T-helper 2 cell treated with Interferon-gamma antibody and Interleukin-4, amounts not matched to agents 100 ng/mL and 5 ng/mL, for 36 hours (primary cell): ENCODE measurements at regions not wholly inside any gene's neighbourhood (a gene's known extent, or its start where the extent isn't known, plus 50 kb on each side); places are given as distances from the start of the nearest gene placed in this dataset.
"Not testable (repeated sequence)": the region's sequence is repeated elsewhere in the genome, so short reads cannot be mapped to it uniquely, and the experiment has no call there.

Experiments
- intact Hi-C: fragments of 100-400 bp; cut with micrococcal nuclease; formaldehyde crosslinking; loops from one replicate; pipeline ENCODE4 v1.15.1; 2023

- intact Hi-C loops = no loop called here
Observed at GRCh38 chr12:91287753-91288152, 105.1 kb upstream of the DCN start.

GRCh38 chr12:91278126-91278525 is 95.5 kb upstream of the DCN start:
- intact Hi-C loops = no loop called here

GRCh38 chr12:91276509-91276908 is 93.9 kb upstream of the DCN start:
- intact Hi-C loops = no loop called here

GRCh38 chr12:91275321-91275720 is 92.7 kb upstream of the DCN start:
- intact Hi-C loops = no loop called here

- intact Hi-C loops = no loop called here
Observed at GRCh38 chr12:91274916-91275315, 92.3 kb upstream of the DCN start.

- intact Hi-C loops = no loop called here
Observed at GRCh38 chr12:91273560-91273959, 90.9 kb upstream of the DCN start.

DNA sequence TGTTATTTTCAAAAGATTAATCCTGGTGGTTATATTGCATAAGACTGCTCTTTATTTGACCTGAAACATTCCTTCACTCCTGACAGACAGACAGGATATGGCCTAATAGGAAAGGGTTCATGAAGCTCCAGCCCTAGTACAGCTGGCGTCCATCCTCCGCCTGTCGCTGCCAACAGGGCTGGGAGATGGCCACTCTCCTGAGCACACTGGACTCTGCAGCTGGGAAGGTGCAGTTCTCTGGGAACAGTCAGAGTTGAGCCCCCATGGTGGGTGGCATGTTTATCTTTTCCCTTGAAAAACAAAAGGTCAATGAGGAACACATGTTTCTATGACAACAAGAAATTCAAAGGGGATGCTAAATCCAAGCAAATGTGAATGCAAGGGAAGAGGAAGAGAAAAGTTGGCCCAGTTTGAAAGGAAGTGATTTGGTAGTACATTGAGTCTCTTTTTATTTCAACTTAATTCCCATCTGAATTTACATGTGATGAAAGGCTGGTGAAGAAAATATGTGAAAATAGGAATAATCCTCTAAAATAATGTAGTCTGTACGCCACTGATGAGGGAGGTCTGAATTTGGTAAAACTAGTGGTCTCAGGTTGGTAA is 89.9 kb upstream of the DCN start:
- intact Hi-C loops = no loop called here

GRCh38 chr12:91271185-91271584 is 88.6 kb upstream of the DCN start:
- intact Hi-C loops = no loop called here

DNA sequence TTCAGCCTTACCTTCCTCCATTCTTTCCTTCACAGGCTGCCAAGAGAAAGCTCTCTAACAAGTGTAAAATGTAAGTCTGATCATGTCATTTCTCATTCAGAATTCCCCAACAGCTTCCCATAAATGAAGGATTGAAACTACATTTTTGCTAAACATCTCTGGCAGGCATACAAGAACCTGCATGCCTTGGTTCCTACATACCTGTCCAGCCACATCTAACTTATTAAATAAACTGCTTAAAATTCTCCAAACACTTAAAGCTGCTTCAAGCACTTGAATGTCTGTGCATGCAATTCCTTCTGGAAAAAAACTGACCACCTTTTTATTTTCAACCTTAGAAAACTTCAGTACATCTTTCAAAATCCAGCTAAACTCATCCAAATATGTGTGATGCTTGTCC is 84.4 kb upstream of the DCN start:
- intact Hi-C loops = no loop called here

DNA sequence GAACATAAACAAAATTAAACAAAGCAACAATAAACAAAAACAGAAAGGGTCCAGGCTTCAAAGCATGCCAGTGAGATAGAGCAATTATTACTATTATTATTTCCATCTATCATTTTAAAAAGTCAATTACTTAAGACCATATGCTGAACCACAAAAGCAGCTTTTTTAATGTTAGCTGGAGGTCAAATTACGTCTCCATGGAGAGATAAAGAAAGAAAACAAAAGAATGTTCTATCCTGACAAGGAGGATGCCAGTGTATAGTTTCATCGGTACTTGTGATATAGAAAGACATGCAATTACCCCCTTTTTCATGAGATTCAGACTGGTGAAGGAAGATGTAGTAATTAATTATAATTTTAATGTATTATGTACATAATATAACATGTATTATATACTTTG is 81.6 kb upstream of the DCN start:
- intact Hi-C loops = no loop called here

DNA sequence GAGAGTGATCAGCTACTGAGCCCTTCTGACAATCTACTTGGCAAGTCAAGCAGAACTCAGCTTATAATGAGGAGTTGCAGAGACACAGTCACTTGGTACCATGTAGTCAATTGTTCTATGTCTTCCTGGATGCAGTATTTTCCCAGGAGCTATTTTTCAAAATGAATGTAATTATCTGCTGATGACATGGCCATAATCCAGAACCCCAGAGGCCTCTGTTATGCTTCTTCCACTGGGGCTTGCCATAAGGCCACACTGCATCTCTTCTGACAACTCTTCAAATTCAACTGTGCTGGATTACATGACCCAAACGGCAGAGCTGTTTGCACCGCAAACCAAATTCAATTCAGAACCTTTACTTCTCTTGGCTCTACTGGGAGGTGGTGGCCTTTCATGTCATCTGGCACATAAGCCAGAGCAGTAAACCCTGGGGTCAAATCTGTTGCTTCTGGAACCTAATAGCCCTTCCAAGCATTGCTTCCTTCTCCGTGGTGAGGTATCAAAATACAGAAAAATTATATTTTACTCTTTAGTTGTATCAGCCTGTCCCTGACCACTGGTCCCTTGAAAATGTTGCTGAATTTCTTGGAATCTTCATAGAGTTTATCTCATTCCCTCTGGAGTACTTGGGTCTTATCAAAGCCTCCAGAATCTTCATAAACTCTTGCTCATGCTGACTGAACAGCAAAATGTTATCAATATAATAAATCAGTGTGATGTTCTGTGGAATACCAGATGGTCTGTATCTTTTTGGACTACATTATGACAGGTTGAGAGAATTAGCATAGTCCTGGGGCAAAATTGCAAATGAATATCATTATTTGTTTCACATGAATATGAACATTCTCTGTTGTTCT is 79.4 kb upstream of the DCN start:
- intact Hi-C loops = no loop called here

DNA sequence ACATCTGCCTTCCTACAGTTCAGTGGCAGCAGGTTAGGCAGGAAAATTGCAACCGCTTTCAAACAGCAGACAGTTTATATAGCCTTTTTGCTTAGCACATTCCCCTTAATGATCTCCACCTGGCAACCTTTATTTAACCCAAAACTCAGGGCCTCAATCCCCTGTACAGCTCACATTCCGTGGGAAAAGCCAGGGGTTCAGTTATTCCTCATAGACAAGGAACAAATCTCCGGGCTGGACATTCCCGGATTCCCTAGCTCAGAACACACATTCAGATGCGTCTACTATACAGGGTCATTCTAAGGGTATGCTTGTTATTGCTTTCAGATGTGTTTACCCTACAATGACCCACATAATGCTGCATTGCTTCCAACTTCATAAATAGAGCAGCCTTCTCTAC is 73.8 kb upstream of the DCN start:
- intact Hi-C loops = no loop called here

DNA sequence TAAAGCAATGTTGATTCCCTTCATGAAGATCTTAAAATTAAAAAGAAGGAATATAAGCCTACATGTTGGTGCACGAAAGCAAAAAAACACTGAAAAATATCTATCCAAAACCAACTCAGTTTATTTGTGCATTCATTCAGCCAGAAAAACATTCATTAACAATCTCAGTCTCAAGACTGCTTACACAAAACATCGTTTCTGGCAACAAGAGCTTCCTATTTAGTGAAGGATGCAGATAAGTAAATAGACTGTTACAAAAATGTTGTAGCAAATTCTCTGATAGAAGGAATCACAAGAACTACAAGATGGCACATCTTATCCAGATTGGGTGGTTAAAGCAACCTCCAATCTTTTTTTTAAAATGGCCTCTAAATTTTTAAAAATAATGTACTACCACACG is 69.7 kb upstream of the DCN start:
- intact Hi-C loops = no loop called here

- intact Hi-C loops = no loop called here
Observed at GRCh38 chr12:91250273-91250665, 67.7 kb upstream of the DCN start.

- intact Hi-C loops = no loop called here
Observed at GRCh38 chr12:91249518-91250272, 67.1 kb upstream of the DCN start.

GRCh38 chr12:91249054-91249453 is 66.4 kb upstream of the DCN start:
- intact Hi-C loops = no loop called here

GRCh38 chr12:91243177-91243576 is 60.6 kb upstream of the DCN start:
- intact Hi-C loops = not testable (repeated sequence)

DNA sequence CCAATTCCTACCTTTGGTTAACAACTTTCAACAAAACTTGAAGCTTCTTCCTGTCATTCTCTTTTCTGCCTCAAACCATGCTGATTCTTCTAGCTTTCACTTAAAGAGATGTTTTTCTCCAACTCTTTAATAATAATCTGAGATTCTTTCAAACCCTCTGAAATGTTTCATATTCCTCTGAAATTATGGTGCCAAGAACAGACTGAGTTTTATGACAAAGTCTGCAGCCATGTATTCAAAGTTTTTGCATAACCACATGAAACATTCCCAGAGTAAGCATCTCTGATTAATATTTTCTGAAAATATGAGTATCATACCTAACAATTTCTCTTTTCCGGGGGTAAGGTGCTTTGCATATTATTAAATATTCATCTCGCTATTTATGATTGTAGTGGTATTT is 59.1 kb upstream of the DCN start:
- intact Hi-C loops = no loop called here

GRCh38 chr12:91240386-91241095 is 57.9 kb upstream of the DCN start:
- intact Hi-C loops = no loop called here

DNA sequence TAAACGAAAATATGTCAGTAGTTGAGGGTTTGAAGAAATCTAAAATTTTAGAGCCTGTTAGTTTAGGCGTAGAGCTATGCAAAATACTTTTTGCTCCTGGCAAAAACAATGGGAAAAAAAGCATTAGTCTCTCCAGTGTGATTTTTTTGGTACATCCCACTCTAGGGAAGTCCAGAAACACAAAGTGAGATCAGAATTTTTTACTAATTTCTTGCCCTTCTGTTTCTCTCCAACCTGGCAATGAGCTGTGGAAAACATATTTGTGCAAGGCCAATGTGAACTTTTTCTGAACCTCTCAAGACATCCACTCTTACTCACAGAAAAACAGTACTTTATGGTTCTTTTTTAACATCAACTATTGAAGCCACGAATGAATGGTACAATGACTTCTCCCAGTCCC is 56.9 kb upstream of the DCN start:
- intact Hi-C loops = no loop called here
